HPDE6-E6E7 (cell line): ENCODE measurements at regions not wholly inside any gene's neighbourhood (a gene's known extent, or its start where the extent isn't known, plus 50 kb on each side); places are given as distances from the start of the nearest gene placed in this dataset.

Experiments
- DNase-seq: peaks from one replicate; pipeline ENCODE4 v3.0.0; 2011; ENCODE audit warnings: missing footprints; ENCODE audit errors: extremely low spot score

DNA sequence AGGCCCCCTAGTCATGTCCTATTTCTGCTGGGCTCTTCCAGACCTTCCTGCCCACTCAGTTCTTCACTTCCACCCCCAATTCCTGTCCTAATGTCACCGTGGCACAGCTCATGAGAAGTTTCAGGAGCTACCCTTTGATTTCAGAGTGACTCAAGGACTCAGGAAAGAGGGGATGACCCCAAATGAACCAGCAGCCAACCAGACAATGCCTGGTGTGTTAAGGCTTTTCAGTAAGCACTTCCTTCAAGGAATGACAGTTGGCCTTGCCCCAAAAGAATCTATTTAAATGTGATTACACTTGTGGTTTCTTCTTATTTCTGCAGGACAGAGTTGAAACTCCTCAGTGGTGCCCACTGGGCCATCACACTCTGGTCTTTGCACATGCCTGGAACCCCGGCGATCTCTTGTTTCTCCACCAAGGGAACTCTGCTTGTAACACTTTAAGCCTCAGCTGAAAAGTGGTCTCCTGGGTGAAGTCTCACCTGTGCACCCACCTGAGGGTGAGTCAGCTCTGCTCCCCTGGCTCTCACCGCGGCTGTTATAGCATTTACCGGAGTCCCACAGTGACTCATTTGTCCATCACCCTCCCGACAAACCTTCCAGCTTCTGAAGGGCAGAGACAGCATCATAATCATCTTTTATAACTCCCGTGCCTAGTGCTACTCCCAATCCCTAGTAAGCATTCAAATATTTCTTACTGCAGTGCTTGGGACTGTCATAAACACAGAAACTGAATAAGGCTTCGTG lies 123.0 kb upstream of the SVIL start:
- peak; percentile 65 for DNase-seq

DNA sequence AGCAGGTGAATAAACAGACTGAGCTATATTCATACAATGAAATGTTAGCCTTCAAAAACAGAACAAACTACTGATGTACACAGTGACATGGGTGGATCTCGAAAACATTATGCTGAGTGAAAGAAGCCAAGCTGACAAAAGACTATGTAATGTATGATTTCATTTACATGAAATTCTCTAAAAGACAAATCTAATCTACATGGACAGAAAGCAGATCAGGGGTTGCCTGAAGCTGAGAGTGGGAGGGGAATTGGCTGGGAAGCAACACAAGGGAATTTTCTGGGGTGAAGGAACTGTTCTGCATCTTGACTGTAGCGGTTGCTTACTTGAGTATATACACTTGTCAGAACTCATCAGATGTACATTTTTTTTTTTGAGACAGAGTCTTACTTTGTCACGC lies 121.7 kb upstream of the SVIL start:
- no peak for DNase-seq

DNA sequence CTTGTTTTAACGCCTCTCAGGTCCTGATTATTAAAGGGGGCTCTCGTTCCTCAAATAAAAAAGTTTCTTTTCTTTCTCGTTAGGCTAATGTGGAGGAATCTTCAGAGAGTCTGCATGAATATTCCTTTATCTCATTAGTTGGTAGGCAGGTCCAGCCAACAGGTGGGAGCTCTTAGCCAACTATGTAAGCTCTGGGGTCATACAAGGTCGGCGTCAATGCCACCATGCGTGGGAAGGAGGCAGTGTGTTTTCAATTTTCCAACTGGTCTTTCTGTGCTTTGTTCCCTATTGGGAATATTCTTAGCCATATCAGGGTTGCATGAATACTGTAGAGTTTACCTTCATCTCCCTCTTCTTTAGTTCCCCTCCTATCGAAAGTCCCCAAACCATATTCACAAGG lies 118.5 kb upstream of the SVIL start:
- DNase-seq = no peak

DNA sequence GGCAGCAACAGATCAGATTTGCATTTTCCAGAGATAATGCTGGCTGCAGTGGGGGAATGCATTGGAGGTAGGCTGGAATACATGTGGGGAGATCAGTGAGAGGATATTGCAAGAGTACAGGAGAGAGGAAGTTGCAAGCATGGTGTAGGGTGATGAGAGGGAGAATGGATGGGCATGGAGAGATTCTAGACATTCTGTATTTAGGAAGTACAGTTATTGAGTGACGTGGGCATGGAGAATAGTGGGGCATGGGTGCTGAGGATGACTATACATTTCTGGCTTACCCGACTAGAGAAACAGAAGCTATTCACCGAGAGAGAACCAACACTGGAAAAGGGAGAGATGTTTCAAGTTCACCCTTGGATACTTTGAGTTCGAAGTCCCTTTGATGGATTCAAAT lies 116.9 kb upstream of the SVIL start:
- no peak for DNase-seq

DNA sequence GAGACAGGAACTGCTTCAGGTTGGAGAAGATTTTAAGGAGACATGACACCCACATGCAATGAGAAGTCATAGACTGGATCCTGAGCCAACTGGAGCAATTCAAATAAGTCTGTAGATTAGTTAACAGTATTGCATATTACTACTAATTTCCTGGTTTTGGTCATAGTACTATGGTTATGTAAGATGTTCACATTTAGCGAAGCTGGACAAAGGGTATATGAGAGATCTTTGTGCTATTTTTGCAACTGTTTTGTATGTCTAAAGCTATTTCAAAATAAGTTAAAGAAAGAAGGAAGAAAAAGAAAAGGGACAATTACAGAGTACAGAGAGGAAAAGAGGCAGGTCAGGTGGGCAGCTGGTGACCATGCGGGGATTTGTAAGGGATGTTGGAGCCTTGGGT lies 116.5 kb upstream of the SVIL start:
- DNase-seq = no peak

DNA sequence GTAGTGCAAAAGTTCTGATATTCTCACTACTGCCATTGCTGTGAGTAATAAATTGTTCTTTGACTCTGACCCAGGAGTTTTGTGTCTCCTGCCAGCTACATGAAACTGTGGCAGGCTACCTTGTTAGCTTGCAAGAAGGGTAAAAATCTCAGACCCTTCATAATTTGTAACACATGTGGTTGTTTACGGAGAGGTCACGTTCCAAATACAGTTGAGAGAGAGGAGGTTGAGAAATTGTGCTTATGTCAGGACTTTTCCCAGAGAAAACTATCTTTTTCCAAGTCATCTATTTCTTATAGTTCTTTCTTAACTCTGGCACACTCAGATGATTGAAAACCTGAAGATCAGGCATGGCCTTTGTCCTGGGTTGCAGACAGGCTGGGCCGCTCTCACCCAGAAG lies 114.4 kb upstream of the SVIL start:
- DNase-seq = no peak

DNA sequence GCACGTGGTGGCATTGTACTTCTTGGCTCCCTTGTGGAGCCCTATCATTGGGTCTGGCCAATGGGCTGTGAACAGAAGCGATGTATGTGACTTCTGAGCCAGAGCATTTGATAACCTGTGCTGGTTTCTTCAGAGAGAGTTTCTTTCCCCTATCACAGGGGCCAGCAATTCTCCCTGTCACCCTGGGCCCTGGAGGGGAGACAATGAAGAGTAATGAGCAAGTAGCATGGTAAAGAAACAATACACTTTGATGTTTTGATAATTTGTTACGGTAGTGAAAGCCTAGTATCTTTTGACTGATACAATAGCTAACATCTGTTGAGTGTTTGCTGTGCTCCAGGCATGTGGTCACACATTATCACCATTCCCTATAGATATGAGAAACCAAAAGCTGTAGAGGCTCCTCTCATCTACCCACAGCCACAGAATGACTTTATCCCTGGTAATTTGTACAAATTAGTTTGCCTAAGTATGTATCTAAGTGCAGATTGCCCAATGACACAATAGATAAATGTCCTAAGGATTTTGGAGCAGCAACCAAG lies 113.4 kb upstream of the SVIL start:
- DNase-seq = no peak

DNA sequence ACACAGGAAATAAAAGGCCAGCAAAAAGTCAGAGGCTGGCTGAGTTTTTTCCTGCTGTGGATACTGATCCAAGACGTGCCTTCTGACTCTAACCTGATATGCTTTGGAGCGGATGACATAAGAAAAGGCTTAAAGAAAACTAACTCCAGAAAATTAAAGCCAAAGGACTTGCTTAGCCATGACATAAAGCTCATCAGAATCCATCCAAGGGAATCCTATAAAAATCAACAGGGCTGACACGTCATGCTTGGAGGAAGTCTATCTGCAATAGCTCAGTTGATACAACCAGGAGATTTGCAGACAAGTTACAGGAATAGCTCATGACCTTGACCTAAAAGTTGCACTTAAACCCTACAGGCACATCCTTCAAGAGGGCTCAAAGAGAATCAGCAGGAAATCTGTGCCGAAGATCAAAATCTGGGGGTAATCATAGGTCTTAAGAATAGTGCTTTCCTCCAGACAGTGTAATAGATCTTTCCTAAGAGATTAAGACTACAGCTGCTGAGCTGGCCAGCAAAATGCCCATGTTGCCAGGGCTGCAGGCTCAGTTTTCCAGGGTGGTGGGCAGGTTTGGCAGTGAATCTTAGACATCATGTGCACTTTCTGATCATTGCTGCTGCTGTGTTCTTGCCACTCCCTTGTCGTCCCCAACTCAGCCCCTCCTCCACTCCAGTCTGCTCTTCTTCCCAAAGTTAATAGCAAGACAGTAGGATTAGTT lies 111.5 kb upstream of the SVIL start:
- DNase-seq = no peak

DNA sequence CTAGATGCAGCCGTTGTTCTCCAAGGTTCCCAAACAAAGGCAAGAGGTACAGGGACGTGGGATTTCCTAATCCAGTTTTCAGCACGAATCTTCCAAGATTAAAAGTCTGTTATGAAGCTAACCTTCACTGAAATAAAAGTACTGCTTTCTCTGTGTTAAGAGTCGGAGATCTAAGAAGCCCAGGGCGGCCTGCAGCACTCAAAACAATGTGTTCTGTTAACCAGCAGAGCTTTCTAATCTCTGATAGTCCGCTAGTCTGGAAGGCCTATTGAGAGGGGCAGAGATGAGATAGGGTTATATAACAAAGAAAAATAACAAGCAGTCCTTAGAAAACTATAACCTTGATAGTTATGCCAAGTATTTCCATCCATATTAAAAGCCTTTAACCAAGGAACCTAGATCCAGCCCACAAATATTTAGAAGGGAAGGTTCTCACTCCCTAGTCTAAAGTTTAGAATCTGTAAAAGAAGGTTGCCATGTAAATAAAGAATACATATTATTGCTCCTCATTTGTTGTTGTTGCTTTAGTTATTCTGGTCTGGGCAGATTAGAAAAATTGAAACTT lies 106.3 kb upstream of the SVIL start:
- DNase-seq = no peak

DNA sequence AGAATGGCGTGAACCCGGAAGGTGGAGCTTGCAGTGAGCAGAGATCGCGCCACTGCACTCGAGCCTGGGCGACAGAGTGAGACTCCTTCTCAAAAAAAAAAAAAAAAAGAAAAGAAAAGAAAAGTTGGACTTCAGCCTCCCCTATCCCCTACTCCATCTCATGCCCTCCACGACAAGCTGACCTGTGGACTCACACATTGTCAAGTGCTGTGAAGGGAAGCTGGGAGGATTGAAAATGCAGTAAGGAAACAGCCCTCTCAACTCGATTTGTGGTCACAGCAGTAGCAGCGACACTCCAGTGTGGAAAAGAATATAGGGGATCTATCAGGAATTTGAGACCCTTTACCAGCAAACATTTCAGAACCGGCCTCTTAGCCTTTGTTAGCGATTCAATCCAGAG lies 103.6 kb upstream of the SVIL start:
- no peak for DNase-seq

DNA sequence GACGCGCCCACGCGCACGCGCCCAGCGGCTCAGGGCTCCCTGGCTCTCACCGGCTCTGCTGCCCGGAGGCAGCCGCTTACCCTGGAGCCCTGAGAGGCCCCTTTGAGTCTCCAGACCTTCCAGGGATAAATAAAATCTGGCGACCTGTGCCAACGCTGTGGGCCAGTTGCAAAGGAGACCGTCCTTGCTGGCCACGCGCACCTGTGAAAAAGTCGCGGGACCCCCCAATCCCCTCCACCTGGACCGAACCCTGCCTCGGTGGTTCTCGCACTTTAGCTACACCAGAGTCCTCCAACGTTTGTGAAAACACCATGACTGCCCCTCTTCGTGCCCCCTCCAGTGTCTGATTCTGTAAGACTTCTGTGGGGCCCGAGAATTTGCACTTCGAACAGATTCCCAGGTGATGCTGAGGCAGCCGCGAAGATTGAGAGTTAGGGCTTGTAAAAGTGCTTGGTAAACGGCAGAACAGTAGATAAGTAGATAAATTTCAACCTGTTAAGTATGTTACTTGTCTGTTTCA lies 102.4 kb upstream of the SVIL start:
- DNase-seq = no peak

DNA sequence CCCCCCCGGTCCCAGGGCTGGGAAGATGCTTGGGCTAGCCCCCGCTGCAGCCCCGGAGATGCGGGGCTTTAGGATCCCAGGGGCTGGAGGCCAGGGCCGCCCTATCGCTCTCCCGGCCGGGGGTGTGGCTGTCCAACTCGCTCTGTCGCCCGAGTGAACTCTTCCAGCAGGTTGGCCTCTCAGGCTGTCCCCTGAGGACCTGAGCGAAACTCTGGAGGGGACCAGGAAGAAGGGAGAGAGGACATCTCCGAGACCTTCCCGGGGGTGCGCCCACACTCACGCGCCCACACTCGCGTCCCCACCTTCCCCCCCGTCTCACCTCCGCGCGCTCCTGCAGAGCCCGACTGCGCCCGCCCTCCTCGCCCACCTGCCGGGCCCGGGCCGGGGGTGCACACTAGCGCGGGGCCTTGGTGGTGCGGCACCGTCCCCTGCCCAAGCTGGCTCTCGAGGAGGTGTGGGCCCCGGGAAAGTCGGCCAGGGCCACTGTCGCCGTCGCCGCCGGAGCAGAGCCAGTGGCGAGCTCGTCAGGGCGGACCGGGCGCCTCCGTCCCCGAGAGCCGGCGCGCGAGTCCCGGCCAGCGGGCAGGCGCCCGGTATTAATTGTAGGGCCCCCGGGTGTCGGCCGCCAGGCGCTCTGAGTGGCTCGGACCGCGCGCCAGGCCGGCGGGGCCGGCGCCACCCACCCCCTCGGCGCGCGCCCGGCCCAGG lies 101.7 kb upstream of the SVIL start:
- DNase-seq = no peak

DNA sequence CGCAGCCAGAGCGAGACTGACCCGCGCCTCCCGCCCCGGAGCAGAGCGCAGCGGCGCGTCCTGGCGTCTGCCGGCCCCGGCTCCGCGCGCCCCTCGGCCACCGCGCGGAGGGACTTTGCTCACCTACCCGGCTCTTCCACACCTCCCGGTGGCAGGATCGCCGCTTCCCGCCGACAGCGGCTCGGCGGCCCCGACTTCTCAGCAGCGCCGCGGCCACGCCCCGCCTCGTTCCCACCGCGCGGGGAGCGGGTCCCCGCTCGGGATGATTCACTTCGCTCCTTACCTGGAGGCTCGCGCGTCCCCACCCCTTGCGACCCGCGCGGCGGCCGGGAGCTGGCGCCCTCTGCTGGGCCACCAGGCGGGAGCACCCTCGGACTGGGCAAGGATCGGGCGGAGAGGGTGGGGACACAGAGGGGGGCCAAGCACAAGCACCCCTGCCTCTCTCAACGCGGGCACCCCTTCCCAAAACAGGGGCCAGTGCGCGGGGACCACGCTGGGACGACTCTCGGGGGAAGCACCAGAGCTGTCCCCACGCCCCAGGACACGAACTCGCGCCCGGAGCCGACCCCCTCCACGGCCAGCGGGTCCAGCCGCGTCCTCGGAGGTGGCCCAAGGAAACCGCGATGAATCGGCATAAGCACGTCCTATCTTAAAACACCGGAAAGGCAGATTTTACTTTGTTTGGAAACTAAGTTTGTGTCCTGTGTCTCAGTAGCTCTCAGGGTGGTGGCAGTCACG lies 101.0 kb upstream of the SVIL start:
- no peak for DNase-seq

DNA sequence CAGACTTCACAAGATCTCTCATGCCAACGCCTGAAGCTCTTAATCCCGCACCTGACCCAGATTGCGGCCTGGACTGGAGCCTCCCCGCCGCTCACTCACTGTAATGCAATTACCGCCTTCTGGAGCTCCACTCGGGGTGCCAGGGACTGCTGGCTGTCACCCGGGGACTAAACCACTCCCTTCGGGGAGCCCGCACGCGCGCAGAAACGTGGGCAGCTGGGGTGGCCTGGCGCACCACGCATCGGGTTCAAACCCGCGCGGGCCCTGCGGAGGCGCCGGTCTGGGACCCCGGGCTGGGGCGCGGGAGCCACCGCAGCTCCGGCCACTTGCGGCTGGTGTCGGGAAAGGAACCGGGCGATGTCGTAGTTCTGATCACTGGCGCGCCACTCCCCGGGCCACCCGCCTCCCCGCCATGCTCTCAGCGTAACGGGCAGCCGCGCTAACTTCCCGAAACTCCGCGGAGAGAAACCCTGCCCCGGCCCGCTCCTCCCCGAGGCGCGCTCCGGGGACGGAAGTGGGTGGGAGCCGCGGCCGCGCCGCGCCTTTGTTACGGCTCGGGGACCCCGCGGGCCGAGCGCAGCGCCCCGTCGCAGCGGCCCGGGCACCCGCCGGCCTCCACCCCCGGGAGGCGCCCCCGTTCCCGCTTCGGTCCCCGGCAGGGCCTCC lies 100.3 kb upstream of the SVIL start:
- no peak for DNase-seq

DNA sequence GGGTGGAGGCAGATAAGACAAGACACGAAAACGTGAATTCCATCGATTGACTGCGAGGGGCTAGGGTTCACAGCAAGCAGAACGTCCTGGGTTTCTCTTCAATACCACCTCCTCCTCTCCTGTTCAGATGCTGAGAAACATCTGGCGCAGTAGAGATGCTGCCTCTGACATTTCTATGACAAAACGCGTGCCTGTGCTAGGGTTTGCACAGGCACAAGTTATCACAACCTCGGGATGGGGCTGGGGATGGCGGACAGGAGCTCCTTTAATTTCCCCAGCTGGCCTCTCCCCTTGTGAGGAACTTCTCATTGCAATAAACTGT lies 99.8 kb upstream of the SVIL start:
- no peak for DNase-seq

DNA sequence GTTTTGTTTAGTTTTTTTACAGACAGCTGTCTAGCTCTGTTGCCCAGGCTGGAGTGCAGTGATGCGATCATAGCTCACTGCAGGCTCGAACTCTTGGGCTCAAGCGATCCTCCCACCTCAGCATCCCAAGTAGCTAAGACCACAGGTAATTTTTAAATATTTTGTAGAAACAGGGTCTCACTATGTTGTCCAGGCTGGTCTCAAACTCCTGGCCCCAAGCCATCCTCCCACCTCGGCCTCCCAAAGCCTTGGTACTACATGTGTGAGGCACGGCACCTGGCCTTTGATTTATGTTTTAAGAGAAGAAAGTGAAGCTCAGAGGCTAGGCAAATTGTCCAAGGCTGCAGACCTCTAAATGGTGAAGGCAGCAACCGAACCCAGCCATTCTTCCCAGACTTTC lies 98.6 kb upstream of the SVIL start:
- DNase-seq = no peak

DNA sequence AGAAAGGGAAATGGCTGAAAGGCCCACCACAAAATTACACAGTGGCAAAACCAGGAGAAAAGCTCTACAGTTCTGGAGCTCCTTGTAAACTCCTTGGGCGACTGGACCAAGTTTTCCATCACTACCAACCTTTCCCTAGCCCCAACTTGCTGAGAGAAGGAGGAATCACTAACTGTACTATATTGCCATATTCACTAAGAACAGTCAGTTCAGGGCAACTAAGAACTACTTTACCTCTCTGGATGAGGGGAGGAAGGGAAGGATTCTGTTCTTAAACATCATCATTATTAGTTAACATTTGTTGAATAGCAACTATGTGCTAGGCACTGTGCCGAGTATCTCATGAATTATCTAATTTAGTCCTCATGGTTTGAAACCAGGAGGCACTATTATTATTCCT lies 98.1 kb upstream of the SVIL start:
- no peak for DNase-seq

DNA sequence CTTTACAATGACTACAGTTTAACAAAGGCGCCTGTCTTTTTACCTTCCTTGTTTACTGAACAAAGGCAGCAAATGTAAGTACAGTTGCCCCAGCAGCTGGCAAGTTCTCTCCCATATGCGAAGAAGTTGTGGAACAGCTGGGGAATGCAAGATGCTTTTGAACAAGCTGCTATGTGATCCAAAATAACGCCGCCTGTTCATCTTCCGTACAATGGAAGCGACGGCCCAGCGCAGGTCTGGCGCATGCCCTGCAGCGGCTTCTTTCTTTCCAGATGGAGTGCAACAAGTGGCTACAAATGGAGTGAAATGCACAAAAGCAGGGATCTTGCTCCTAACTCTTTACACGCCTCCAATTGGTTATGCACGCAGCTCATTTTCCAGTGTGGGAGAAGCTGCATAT lies 97.0 kb upstream of the SVIL start:
- DNase-seq = no peak

DNA sequence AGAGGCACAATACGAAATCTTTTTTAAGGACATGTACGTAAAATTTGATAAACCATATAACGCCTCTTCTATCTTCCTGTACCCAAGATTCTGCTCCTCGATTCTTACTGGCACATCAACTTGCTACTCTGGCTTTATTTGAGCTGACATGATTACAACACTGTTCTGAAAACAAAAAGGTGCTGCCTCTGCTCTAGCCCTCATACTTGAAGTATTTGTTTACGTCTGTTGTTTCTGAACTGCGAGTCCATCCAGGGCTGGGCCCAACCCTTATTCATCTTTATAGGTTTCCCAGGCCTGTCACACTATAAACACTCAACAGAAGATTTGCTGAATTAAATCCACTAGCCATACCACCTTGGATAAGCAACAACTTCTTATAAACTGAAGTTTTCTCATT lies 96.2 kb upstream of the SVIL start:
- no peak for DNase-seq

DNA sequence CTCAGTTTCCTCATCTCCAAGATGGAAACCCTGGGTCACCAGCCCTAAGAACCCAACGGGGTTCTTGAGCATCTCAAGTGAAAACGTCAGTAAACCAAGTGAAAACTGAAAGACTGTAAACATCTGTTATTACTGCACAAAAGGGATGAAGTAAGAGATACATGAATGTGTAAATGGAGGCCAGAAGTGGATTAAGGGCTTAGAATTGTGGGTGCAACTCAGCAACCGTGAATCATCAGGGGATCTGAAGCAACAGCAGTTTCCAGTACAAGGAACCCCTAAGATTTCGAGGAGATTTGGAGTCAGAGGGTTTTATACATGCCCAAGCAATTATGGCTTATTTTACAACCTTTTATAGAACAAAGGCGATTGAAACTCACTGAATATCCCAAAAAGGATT lies 95.7 kb upstream of the SVIL start:
- DNase-seq = no peak

DNA sequence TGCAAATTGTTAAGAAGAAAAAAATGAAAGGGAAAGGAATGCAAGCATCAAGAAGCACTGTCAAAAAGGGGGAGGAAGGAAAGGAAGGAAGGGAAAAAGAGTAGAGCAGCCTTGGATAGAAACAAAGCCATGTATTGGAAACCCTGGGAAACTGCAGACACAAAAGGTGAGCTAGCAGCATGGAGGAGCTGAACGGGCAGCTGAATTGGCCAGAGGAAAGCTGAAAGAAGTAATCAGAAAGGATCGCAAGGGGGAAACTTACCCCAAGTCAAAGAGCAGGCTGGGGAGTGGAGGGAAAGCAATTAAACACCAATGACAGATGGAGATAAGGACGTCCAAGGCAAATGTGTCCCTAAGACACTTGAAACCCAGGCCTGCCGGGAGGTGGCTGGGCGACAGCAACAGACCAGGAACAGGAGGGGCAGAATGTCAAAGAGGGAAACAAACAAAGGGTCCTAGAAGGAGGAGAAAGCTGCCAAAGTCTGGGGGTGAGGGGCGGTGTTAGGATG lies 93.8 kb upstream of the SVIL start:
- DNase-seq = no peak
